H1 (cell line): ENCODE measurements at regions not wholly inside any gene's neighbourhood (a gene's known extent, or its start where the extent isn't known, plus 50 kb on each side); places are given as distances from the start of the nearest gene placed in this dataset.

Source experiments
- CTCF ChIA-PET: fragments of 300-600 bp; sonication (Branson Sonifier 250); formaldehyde crosslinking; loops from one replicate; lab custom pipeline; 2021; ENCODE audit not compliant: partially characterized antibody; lab: Charles Lee
- POLR2A ChIA-PET: fragments of 300-600 bp; sonication (Branson Sonifier 250); formaldehyde crosslinking; loops from one replicate; lab custom pipeline; 2021; ENCODE audit warnings: inconsistent platforms; ENCODE audit not compliant: partially characterized antibody; lab: Charles Lee
- DNase-seq, 2 experiments: peaks; one replicate each; pipeline versions ENCODE4 v3.0.0 to v3.0.0-alpha.2; 2010 to 2022; ENCODE audit warnings: low spot score in 2 of 2, low read depth in 1 of 2, mixed read lengths in 1 of 2
- FAIRE-seq: peaks from 2 replicates; lab custom pipeline; 2011; peaks lifted over from hg19 to GRCh38; lab: Jason Lieb, UNC
- H2AFZ ChIP-seq: 2 replicates; pipeline ENCODE4 v1.8.1; 2012; ENCODE audit warnings: low read length, inconsistent platforms
- H2AK5ac ChIP-seq: 2 replicates; pipeline ENCODE4 v1.6.1; 2013; ENCODE audit warnings: low read depth, low read length
- H2BK120ac ChIP-seq: replicated peaks from 2 replicates; pipeline ENCODE3; 2013; ENCODE audit warnings: low read depth, low read length, inconsistent platforms
- H2BK12ac ChIP-seq: 2 replicates; pipeline ENCODE4 v1.6.1; 2013; ENCODE audit warnings: low read depth, low read length
- H2BK15ac ChIP-seq: 2 replicates; pipeline ENCODE4 v1.6.1; 2013; ENCODE audit warnings: low read length
- H2BK20ac ChIP-seq: 2 replicates; pipeline ENCODE4 v1.6.1; 2013; ENCODE audit warnings: low read length
- H2BK5ac ChIP-seq: 2 replicates; pipeline ENCODE4 v1.6.1; 2013; ENCODE audit warnings: low read depth, low read length
- H3K14ac ChIP-seq: 2 replicates; pipeline ENCODE4 v1.6.1; 2013; ENCODE audit warnings: inconsistent platforms; ENCODE audit not compliant: insufficient read length
- H3K18ac ChIP-seq: 2 replicates; pipeline ENCODE4 v1.6.1; 2013; ENCODE audit warnings: low read length; ENCODE audit errors: extremely low read depth
- H3K23ac ChIP-seq: 2 replicates; pipeline ENCODE4 v1.6.1; 2013; ENCODE audit warnings: inconsistent platforms; ENCODE audit not compliant: insufficient read length
- H3K23me2 ChIP-seq: 2 replicates; pipeline ENCODE4 v1.6.1; 2013; ENCODE audit warnings: low read depth, low read length
- H3K27ac ChIP-seq: 2 replicates; pipeline ENCODE4 v1.6.1; 2011; ENCODE audit warnings: low read depth, low read length, inconsistent platforms
- H3K27me3 ChIP-seq, 4 experiments: replicated peaks in 1 of 4; 1 replicate in 1 of 4; 2 replicates in 3 of 4; pipeline versions ENCODE4 v1.6.1 to v1.8.1; 2011 to 2013; ENCODE audit warnings: low read length in 3 of 4, mild to moderate bottlenecking in 3 of 4, inconsistent platforms in 2 of 4, mixed read lengths in 2 of 4, moderate library complexity in 1 of 4; ENCODE audit not compliant: control insufficient read depth in 3 of 4, insufficient read depth in 3 of 4; ENCODE audit errors: extremely low read depth in 1 of 4
- H3K36me3 ChIP-seq, 4 experiments: 2 replicates each; pipeline versions ENCODE4 v1.6.1 to v1.8.1; 2011 to 2013; ENCODE audit warnings: mild to moderate bottlenecking in 4 of 4, low read length in 3 of 4, moderate library complexity in 2 of 4, control low read depth in 1 of 4, inconsistent platforms in 1 of 4; ENCODE audit not compliant: insufficient read depth in 4 of 4, control insufficient read depth in 2 of 4
- H3K4ac ChIP-seq: replicated peaks from 2 replicates; pipeline ENCODE3; 2013; ENCODE audit warnings: low read length, low read depth, mixed read lengths, inconsistent platforms; ENCODE audit not compliant: insufficient read length
- H3K4me1 ChIP-seq, 4 experiments: replicated peaks in 1 of 4; 1 replicate in 1 of 4; 2 replicates in 3 of 4; pipeline versions ENCODE4 v1.6.1 to v1.8.1; 2011 to 2013; ENCODE audit warnings: low read length in 3 of 4, inconsistent platforms in 2 of 4, mixed read lengths in 1 of 4; ENCODE audit not compliant: insufficient read depth in 4 of 4, control insufficient read depth in 3 of 4
- H3K4me2 ChIP-seq, 2 experiments: 2 replicates each; pipeline versions ENCODE4 v1.6.1 to v1.8.1; 2011 to 2013; ENCODE audit warnings: low read depth in 2 of 2, low read length in 2 of 2, control low read depth in 1 of 2, inconsistent platforms in 1 of 2, mild to moderate bottlenecking in 1 of 2; ENCODE audit not compliant: insufficient read depth in 1 of 2
- H3K4me3 ChIP-seq, 4 experiments: fragments of 200-600, 300-600 bp in 1 of 4; sonication (generic), shearing (Covaris generic), sonication (Bioruptor Twin) in 1 of 4; 2 replicates each; pipeline versions ENCODE4 v1.5.1 to v1.8.1; 2011 to 2016; ENCODE audit warnings: low read length in 4 of 4, low read depth in 3 of 4, control low read depth in 2 of 4, inconsistent platforms in 2 of 4, mild to moderate bottlenecking in 2 of 4, mixed read lengths in 1 of 4, moderate library complexity in 1 of 4; ENCODE audit not compliant: insufficient read depth in 2 of 4; ENCODE audit errors: extremely low read depth in 1 of 4
- H3K56ac ChIP-seq: replicated peaks from 2 replicates; pipeline ENCODE3; 2013; ENCODE audit warnings: low read depth, mild to moderate bottlenecking, mixed read lengths, low read length, inconsistent platforms; ENCODE audit not compliant: insufficient read length
- H3K79me1 ChIP-seq: 2 replicates; pipeline ENCODE4 v1.6.1; 2013; ENCODE audit warnings: low read depth, low read length, control low read depth
- H3K79me2 ChIP-seq, 2 experiments: 2 replicates each; pipeline versions ENCODE4 v1.6.1 to v1.8.1; 2012 to 2013; ENCODE audit warnings: low read length in 2 of 2, mild to moderate bottlenecking in 2 of 2, inconsistent platforms in 1 of 2; ENCODE audit not compliant: insufficient read depth in 2 of 2, control insufficient read depth in 1 of 2
- H3K9ac ChIP-seq, 4 experiments: replicated peaks in 1 of 4; 1 replicate in 1 of 4; 2 replicates in 3 of 4; pipeline versions ENCODE4 v1.6.1 to v1.8.1; 2011 to 2013; ENCODE audit warnings: low read depth in 3 of 4, low read length in 3 of 4, control low read depth in 2 of 4, mild to moderate bottlenecking in 2 of 4, moderate library complexity in 2 of 4, inconsistent platforms in 1 of 4; ENCODE audit errors: extremely low read depth in 1 of 4
- H3K9me3 ChIP-seq, 2 experiments: 2 replicates each; pipeline versions ENCODE4 v1.6.1 to v1.8.1; 2012 to 2013; ENCODE audit warnings: mild to moderate bottlenecking in 2 of 2, moderate library complexity in 2 of 2, control low read depth in 1 of 2, inconsistent platforms in 1 of 2, low read depth in 1 of 2, low read length in 1 of 2, mixed read lengths in 1 of 2; ENCODE audit not compliant: insufficient read depth in 2 of 2
- H4K20me1 ChIP-seq, 2 experiments: replicated peaks in 1 of 2; 2 replicates each; pipeline versions ENCODE3 to v1.8.1; 2011 to 2013; ENCODE audit warnings: inconsistent platforms in 2 of 2, low read length in 2 of 2, mild to moderate bottlenecking in 1 of 2; ENCODE audit not compliant: insufficient read depth in 2 of 2, control insufficient read depth in 1 of 2
- H4K5ac ChIP-seq: 2 replicates; pipeline ENCODE4 v1.6.1; 2013; ENCODE audit warnings: low read length, low read depth, mixed read lengths, inconsistent platforms; ENCODE audit not compliant: insufficient read length
- H4K8ac ChIP-seq: 2 replicates; pipeline ENCODE4 v1.8.0; 2013; ENCODE audit warnings: mild to moderate bottlenecking, moderate library complexity, low read length, inconsistent platforms; ENCODE audit not compliant: insufficient read depth; ENCODE audit errors: extremely low read depth
- H4K91ac ChIP-seq: replicated peaks from 2 replicates; pipeline ENCODE3; 2013; ENCODE audit warnings: low read length, mixed read lengths, inconsistent platforms; ENCODE audit not compliant: insufficient read length
- JUND ChIP-seq: IDR thresholded peaks from 2 replicates; pipeline ENCODE4 v1.6.1; 2011; ENCODE audit warnings: mild to moderate bottlenecking, improper control_type of control experiment, low read length
- SIX5 ChIP-seq: IDR thresholded peaks from 2 replicates; pipeline ENCODE4 v1.6.1; 2011; ENCODE audit warnings: mild to moderate bottlenecking, low read depth, low read length
- ZNF274 ChIP-seq: IDR thresholded peaks from 2 replicates; pipeline ENCODE4 v1.7.0; 2012; ENCODE audit warnings: low read length, borderline replicate concordance; ENCODE audit errors: extremely low read depth
- WGBS, 2 experiments: shearing (Covaris generic) in 1 of 2; methylation state at CpG; one replicate each; pipeline versions ENCODE4 v1.1.6 to v1.1.7; 2013 to 2015; ENCODE audit warnings: low lambda C conversion rate in 2 of 2, mixed read lengths in 2 of 2, inconsistent platforms in 1 of 2, low coverage in 1 of 2, missing lambda C conversion rate in 1 of 2; ENCODE audit not compliant: insufficient replicate concordance in 2 of 2, insufficient coverage in 1 of 2, insufficient read length in 1 of 2; ENCODE audit errors: extremely low coverage in 1 of 2, missing lambda C conversion rate in 1 of 2; 5-methylcytosine and 5-hydroxymethylcytosine counted together

DNA sequence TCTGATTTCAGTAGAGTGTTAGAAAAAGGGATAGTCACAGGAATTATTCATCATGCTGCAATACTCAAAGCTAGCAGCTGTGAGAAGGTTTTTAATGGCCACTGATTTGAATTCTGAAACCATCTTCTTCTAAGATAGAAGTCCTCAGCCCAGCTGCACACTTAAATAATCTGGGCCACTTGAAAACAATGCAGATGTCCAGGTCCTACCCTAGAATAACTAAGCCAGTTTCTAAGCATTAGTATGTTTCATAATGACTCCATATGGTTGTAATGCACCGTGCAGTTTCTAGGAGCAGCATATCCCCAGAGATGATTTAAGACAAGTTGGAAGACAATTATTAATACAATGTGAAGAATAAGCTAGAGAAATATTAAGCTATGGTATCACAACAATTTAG is 159.9 kb upstream of the FBXL17 start:
- H2AK5ac ChIP-seq = no peak overlapping the region
- no peak overlapping the region for H4K91ac ChIP-seq
- H3K36me3 ChIP-seq = no peaks in the 10 kb centered on the region
- no peak for DNase-seq
- CTCF ChIA-PET = interaction anchor here (0.9 to 1.3 kb wide), 3 partner anchors 10 to 100 kb away, joined by 3 read pairs; no protein-coding TSS in a partner anchor
- H3K79me2 ChIP-seq = no peaks in the 10 kb centered on the region
- H3K18ac ChIP-seq = no peak overlapping the region
- H3K79me1 ChIP-seq = no peaks in the 10 kb centered on the region
- H3K9ac ChIP-seq = no peak overlapping the region
- no peak overlapping the region for H4K8ac ChIP-seq
- peaks cover 0 to 4% (median 0%) of the 10 kb centered on the region in 4 experiments; a peak in 2 of 7 replicates for H3K4me1 ChIP-seq
- TF ChIP-seq ZNF274 = no peak
- TF ChIP-seq JUND = no peak
- no peak for TF ChIP-seq SIX5
- WGBS, 2 experiments = 90% methylated on average over 1 of the region's 1 CpG; no CpG with 5 or more reads in 1 of the 2 experiments
- H2BK20ac ChIP-seq = no peak overlapping the region
- H3K4me2 ChIP-seq = no peak overlapping the region
- no peak overlapping the region for H4K5ac ChIP-seq
- no peak overlapping the region for H3K14ac ChIP-seq
- H2BK12ac ChIP-seq = no peak overlapping the region
- H3K27ac ChIP-seq = no peak overlapping the region
- H2BK5ac ChIP-seq = no peak overlapping the region
- H3K27me3 ChIP-seq = no peaks in the 10 kb centered on the region
- H3K56ac ChIP-seq = no peak overlapping the region
- H3K9me3 ChIP-seq = peaks cover 0 to 2% of the 10 kb centered on the region in 2 experiments; a peak in 1 of 4 replicates
- H2AFZ ChIP-seq = no peak overlapping the region
- H2BK120ac ChIP-seq = no peak overlapping the region
- FAIRE-seq = no peak
- no peak overlapping the region for H3K4me3 ChIP-seq
- no peak overlapping the region for H3K23ac ChIP-seq
- H2BK15ac ChIP-seq = no peak overlapping the region
- POLR2A ChIA-PET = interaction anchor here (1.0 kb wide), 1 partner anchor 13 kb away, joined by 3 read pairs; no protein-coding TSS in a partner anchor
- H3K4ac ChIP-seq = no peak overlapping the region
- H4K20me1 ChIP-seq = no peaks in the 10 kb centered on the region
- H3K23me2 ChIP-seq = no peaks in the 10 kb centered on the region
